GM19351 (cell line): ENCODE measurements at regions not wholly inside any gene's neighbourhood (a gene's known extent, or its start where the extent isn't known, plus 50 kb on each side); places are given as distances from the start of the nearest gene placed in this dataset.

ENCODE experiments used
- ATAC-seq: cut with Tn5 transposase; IDR thresholded peaks from one replicate; pipeline ENCODE4 v1.9.1; 2021; ENCODE audit warnings: mild to moderate bottlenecking, moderate library complexity; ENCODE audit not compliant: unreplicated experiment

DNA sequence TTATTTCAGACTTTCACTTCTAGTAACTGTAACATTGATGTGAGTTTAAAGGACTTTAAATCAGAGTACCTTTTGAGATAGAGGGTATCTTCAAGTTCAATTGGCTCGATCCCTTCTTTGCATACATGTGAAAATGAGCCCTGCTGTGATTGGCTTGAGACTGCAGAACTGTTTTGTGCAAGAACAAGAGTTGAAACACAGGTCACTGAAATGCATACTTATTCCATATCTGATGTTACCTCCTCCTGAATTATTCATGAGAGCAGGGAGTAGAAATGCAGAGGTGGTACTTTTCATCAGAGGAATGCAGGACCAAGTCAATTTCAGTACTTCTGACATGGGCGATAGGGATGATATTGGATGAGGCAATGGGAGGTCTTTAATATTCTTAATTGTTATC, 459.5 kb downstream of the TLR4 start:
- ATAC-seq, result no peak

- no peak for ATAC-seq
Measured at GRCh38 chr9:118165451-118165850, 461.2 kb downstream of the TLR4 start.

DNA sequence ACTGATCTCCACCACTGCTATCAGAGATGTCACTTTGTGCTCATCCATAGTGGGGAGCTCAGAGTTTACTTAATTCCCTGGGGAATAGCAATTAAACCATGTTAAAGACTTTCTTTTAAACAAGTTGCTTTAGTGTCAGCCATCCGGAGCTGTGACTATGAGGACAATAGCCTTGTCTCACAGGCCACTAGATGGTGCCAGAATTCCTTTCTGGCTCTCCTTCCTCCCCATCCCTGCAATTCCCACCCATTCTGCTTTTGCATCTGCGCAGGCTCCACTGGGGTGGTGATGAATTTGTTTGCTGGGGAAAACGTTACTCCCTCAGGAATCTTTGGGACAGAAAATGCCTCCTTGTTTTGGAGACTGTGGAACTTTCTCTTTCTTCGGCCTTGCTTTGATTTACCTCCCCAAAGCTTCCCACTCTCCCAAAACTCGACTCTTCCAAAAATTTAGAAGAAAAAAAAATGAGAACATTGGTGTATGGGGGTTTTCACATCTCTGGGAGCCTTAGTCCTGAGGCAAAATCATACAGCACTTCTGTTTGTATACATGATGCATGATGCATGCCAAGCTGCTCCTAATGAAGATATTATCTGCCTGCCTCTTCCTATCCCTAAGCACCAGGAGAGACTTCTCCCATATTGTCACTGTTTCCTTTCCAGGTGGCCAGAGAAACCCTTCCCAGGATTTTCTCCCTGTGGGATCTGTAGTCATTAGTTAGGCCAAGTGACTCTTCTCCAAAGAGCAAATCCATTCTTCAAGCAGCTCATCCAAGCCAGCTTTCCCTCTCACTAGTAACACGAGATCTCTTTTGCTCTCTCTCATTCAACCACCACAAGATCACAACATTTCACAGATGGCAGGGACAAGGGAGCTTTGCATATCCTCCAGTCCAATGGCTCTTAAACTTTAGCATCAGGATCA, 466.1 kb downstream of the TLR4 start:
- ATAC-seq, result peak; percentile 55

DNA sequence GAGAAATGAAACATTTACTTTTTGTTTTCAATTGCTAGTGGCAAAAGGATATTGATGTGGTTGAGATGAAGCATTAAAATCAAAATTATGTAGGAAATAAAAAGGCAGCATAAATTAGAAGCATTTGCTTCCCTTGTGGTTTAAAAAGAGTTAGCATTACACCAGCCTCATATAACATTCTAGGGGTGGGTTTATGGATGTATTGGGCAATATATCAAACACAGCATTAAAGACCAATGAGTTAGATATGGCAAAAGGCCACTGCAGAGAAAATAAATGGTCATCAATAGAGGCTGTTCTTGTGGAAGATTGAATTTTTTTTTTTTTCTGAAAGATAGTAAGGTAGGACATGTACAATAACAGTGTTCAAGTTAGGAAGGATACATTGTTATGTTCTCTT, 473.0 kb downstream of the TLR4 start:
- ATAC-seq, result no peak

DNA sequence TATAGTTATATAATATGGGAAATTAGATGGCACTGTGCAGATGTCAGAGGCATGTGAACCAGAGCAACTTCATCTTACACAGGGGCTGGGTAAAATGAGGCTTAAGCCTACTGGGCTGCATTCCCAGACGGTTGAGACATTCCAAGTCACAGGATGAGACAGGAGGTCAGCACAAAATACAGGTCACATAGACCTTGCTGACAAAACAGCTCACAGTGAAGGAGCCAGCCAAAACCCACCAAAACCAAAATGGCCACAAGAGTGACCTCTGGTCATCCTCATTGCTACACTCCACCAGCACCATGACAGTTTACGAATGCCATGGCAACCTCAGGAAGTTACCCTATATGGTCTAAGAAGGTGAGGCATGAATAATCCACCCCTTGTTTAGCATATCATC, 479.4 kb downstream of the TLR4 start:
- ATAC-seq, result no peak

DNA sequence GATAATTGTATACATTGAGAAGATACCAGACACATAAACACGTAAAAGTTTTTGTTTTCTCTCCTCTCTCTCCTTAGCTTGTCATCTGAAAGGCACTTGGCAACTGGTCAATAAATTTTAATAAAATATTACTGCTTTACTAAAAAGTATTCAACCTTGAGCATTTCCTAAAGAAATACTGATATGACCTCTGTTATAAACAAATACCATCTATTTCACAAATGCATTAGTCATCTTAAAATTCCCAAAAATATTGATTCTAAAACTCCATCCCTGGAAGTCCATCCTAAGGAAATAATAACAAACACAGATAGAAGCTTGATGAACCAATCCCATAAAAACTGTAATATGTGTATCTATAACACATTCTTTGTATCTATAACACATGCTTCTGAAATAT, 483.2 kb downstream of the TLR4 start:
- ATAC-seq, result no peak

DNA sequence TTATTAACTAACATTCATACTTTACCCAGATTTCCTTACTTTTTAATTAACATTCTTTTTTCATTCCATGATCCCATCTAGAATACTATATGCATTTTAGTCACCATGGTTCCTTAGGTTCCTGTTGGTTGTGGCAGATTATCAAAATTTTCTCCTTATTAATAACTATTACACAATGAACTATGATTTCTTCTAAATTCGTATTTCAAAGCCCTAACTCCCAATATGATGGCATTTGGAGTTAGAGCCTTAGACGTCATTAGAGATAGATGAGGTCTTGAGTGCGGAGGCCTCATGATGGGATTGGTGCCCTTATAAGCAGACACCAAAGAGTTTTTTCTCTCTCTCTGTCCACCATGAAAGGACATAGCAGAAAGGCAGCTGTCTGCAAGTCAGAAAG, 485.4 kb downstream of the TLR4 start:
- ATAC-seq, result no peak

DNA sequence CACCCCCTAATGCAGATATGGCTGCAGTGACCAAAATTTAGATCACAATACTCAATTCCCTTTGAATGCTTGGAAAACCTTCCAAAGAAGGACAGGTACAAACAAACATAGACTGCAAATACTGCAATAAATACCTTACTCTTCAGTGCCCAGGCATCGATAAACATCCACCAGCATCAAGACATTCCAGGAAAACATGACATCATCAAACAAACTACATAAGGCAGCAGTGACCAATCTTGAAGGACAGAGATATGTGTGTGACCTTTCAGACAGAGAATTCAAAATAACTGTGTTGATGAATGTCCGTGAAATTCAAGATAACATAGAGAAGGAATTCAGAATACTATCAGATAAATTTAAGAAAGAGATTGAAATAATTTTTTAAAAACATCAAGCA, 488.6 kb downstream of the TLR4 start:
- ATAC-seq, result no peak

DNA sequence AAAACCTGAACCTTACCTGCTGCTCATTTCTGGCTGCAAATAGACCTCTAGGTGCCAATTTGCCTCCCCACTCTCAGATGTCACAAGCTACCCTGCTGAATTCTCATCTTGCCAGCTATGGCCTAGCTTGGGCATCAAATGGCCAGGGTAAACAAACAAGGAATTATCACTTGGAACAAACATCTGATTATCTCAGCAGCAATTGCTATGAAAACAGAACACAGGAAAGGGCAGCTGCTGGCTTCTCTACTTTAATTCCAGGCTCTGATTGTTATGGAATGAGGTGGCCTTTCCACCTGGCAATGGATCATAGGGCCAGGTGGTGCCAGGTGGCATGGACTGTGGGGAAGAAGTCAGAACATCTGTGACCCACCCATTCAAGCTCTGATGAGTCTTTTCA, 505.1 kb downstream of the TLR4 start:
- no peak for ATAC-seq

- no peak for ATAC-seq
Measured at GRCh38 chr9:118215549-118215948, 511.3 kb downstream of the TLR4 start.

DNA sequence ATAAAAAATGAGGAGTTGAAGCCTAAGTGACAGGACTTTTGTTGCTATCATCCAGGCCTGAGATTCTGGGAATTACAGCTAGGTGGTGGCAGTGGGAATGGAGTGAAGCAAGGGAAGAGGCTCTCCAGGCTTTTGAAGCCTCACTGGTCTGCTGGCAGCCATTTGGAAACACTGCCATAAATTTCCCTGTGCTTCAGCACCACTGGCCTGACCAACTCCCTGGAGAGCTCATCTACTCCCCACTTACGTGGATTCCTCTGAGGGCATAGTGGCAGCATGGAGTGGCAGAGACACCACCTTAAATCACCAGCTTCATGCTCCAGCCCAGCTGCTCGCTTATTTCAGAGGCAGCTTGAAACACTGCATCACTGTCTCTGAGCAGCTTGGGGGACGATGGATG, 518.2 kb downstream of the TLR4 start:
- no peak for ATAC-seq

DNA sequence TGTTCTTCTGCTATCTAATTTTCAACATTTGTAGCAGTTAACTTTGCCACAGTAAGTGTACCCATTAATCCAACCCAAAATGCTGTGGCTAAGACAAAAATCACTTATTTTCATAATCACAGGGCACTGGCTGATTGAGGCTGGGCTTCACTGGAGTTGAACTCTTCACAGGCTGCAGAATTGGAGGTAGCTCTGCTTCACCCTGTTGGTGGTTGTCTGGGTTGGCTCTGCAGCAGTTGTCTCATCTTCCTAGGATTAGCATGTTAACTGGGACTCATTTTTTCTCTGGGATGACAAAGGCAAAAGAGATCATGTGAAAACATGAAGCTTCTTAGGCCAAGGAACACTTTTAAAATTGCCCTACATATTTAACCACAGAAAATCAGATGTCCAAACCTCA, 518.9 kb downstream of the TLR4 start:
- ATAC-seq, result no peak

- no peak for ATAC-seq
Measured at GRCh38 chr9:118230329-118230728, 526.1 kb downstream of the TLR4 start.

GRCh38 chr9:118236625-118237024, 532.4 kb downstream of the TLR4 start:
- no peak for ATAC-seq

DNA sequence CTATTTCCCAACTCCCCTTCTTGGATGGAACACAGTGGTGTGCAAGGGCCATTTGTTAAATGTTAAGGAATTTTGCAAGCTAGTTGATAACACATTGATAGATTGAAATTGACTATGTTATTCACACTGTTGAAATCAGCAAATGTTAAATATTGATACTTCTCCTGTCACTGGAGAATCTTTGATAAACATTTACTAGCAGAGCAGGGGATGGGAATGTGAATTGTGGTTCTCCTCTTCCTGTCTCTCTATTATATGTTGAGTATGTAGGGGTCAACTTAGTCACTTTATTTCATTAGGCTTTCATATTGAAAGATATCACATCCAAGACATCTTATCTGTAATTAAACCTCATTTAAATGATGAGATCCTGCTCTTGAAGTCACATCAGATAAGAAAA, 533.9 kb downstream of the TLR4 start:
- ATAC-seq, result no peak

DNA sequence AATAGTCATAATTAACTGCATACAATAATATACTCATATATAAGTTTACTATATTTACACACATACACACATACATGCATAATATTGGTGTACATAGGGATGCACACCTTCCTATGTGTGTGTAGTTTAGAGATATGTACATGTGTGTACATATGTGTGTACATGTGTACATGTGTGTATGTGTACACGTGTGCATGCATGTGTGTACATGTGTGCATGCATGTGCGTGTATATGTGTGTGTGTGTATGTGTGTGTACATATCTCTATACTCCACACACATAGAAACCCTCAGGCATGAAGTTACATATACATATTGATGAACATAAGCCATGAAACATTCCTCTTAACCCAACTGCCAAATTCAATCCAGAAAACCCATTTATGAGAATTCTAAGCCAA, 547.8 kb downstream of the TLR4 start:
- ATAC-seq, result no peak

DNA sequence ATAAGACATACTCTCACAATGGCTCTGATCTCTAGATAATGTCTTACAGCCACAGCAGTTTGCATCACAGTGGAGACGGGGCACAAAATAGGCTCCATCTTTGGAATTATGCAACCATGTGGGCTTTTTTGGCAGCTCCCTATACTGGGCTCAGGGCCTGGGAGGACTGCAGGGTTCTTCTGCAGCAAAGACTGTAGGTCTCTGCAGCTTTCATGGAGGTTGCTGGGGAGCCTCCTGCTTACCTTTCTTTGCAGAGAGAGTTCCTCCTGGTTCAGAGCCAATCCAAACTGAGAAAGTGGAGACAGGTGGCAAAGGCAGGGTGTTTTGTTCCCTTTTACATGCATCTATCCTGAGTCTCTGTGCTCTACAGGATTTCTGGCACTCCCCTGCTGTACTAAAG, 558.0 kb downstream of the TLR4 start:
- ATAC-seq, result no peak

- ATAC-seq, result no peak
Measured at GRCh38 chr9:118263949-118264348, 559.7 kb downstream of the TLR4 start.

- no peak for ATAC-seq
Measured at GRCh38 chr9:118268046-118268445, 563.8 kb downstream of the TLR4 start.

DNA sequence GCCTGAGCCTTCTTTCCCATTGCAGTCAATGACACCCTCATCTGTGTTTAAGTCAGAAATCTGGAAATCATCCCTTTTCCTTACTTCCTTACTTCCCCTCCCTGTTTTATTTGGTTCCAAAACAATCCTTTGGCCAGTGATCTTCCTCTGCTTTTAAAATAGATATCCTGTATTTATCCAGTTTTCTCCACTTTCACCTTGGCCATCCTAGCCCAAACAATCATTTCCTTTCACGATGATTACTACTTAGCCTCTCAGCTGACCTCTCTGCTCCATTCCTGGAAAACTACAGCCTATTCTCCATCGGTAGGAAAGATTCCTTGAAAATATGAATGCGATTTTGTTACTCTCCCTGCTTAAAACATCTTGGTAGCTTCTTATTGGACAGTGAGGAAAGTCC, 565.4 kb downstream of the TLR4 start:
- ATAC-seq, result no peak

DNA sequence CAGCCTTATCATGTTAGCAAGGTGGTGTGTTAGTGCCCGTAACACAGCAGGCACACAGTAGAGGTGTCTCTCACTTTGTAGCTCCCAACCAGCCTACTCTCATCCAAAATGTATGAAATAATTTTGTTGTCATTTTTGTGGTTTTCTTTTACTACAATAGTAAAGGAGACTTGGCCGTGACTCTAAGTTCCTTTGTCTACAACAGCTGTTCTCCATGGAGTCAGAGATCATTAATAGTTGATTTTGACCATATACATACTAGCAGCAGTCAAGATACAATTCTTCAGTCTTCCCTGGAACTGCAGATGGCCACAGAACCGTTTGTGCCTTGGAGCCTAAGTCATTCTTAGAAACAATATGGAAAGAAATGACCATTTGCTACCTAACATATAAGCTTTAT, 567.1 kb downstream of the TLR4 start:
- ATAC-seq, result no peak

GRCh38 chr9:118271936-118272335, 567.7 kb downstream of the TLR4 start:
- ATAC-seq, result no peak

GRCh38 chr9:118273048-118273447, 568.8 kb downstream of the TLR4 start:
- ATAC-seq, result no peak
